GM13976 (cell line): ENCODE measurements at regions not wholly inside any gene's neighbourhood (a gene's known extent, or its start where the extent isn't known, plus 50 kb on each side); places are given as distances from the start of the nearest gene placed in this dataset.

Experiments used
- DNase-seq: peaks from one replicate; pipeline ENCODE4 v3.0.0; 2012; ENCODE audit warnings: low spot score
- CTCF ChIP-seq: IDR thresholded peaks from 2 replicates; pipeline ENCODE4 v1.5.1; 2012; ENCODE audit warnings: borderline replicate concordance, mild to moderate bottlenecking; ENCODE audit not compliant: insufficient read depth; ENCODE audit errors: extremely low read depth, missing control alignments, control extremely low read depth
- in situ Hi-C: fragments of 300-500 bp; cut with MboI; formaldehyde crosslinking; loops from one replicate; pipeline ENCODE4 v1.12.0; 2022; ENCODE audit warnings: low sequenced_read_pairs, mixed read lengths, inconsistent platforms; ENCODE audit not compliant: unreplicated experiment

DNA sequence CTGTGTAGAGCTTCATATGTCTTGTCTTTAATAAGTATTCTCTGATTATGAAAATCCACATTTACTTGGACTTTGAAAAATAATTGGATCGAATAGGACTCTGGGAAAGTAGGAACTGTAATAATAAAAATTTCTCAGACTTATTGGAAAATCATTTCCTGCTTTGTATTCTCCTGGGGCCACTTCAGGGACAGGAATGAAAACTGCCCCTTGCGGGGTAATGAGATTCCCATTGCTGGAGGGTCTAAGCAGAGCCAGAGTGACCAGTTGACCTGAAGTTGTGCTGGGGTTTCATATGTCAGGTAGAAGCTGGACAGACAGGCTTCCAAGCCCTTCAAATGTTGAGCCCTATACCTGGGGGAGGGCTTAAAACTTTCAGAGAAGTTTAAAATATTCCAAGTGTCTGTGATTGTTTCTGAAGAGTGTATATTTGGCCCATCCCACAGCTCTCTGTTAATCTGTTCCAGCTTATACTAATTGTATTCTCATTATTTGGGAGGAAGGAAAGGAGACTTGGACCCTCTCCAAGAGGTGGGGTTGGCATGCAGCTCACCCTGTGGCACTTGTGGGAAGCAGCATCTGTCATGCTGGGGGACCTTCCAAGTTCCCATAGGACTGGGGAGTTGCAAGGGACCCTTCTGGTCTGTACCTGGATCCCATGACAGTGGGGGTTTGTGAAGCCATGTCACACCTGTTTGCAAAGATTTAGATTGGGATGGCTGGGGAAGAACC is 268.7 kb upstream of the ATP5MC3 start:
- DNase-seq, result no peak

GRCh38 chr2:175449616-175450015 is 268.1 kb upstream of the ATP5MC3 start:
- no peak for TF ChIP-seq CTCF
- DNase-seq, result no peak
- in situ Hi-C loops, result no loop called here

More for the DNA sequence above, 268.7 kb upstream of the ATP5MC3 start:
- TF ChIP-seq CTCF, result no peak
- in situ Hi-C loops, result no loop called here

DNA sequence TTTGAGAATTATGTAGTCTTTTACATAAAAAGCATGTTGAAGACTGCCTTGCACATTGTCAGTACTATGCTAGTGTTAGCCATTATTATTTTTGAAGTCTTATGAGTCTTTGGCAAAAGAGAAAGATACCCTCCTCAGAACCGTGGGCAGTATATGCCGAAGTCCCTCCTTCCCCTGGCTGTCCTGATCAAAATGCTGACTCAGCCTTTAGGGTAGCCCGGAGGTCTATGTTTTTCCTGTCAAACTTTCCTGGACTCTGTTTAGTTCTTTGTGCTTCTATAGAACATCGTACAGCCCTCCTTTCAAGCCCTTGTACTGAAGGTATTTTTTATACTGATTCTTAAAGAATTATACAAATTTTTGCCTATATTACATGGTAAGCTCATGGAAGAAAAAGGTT is 264.7 kb upstream of the ATP5MC3 start:
- TF ChIP-seq CTCF, result no peak
- DNase-seq, result no peak
- in situ Hi-C loops, result no loop called here

- in situ Hi-C loops, result no loop called here
- no peak for DNase-seq
- TF ChIP-seq CTCF, result no peak
Measured at GRCh38 chr2:175445281-175445680, 263.8 kb upstream of the ATP5MC3 start.

GRCh38 chr2:175442441-175442840 is 260.9 kb upstream of the ATP5MC3 start:
- no peak for TF ChIP-seq CTCF
- no peak for DNase-seq
- in situ Hi-C loops, result no loop called here

- in situ Hi-C loops, result no loop called here
- no peak for TF ChIP-seq CTCF
- DNase-seq, result no peak
Measured at GRCh38 chr2:175441181-175441761, 259.8 kb upstream of the ATP5MC3 start.

- in situ Hi-C loops, result no loop called here
- DNase-seq, result no peak
- no peak for TF ChIP-seq CTCF
Measured at GRCh38 chr2:175439416-175439815, 257.9 kb upstream of the ATP5MC3 start.
